Large intestine (tissue), 3 donors: ENCODE measurements at regions not wholly inside any gene's neighbourhood (a gene's known extent, or its start where the extent isn't known, plus 50 kb on each side); places are given as distances from the start of the nearest gene placed in this dataset.

Experiments used
- DNase-seq, 2 donors: peaks; one replicate each; pipeline versions ENCODE4 v3.0.0 to v3.0.0-alpha.2; 2013
- H3K27ac ChIP-seq: one replicate; pipeline ENCODE4 v1.5.1; 2013; ENCODE audit warnings: low read length
- H3K27me3 ChIP-seq: 2 replicates; pipeline ENCODE4 v1.6.1; 2013; ENCODE audit warnings: low read length; ENCODE audit not compliant: control insufficient read depth, insufficient read depth
- H3K36me3 ChIP-seq: 2 replicates; pipeline ENCODE4 v1.6.1; 2013; ENCODE audit warnings: low read length; ENCODE audit not compliant: control insufficient read depth, insufficient read depth
- H3K4me1 ChIP-seq: one replicate; pipeline ENCODE4 v1.6.1; 2013; ENCODE audit warnings: low read length; ENCODE audit not compliant: control insufficient read depth, insufficient read depth
- H3K4me3 ChIP-seq: one replicate; pipeline ENCODE4 v1.5.1; 2013; ENCODE audit warnings: low read length
- H3K9me3 ChIP-seq: one replicate; pipeline ENCODE4 v1.6.1; 2013; ENCODE audit warnings: mild to moderate bottlenecking, low read depth, low read length, moderate library complexity; ENCODE audit not compliant: control insufficient read depth
- WGBS: methylation state at CpG from one replicate; pipeline ENCODE4 v1.1.5; 2013; ENCODE audit warnings: low lambda C conversion rate; ENCODE audit not compliant: insufficient coverage; 5-methylcytosine and 5-hydroxymethylcytosine counted together

DNA sequence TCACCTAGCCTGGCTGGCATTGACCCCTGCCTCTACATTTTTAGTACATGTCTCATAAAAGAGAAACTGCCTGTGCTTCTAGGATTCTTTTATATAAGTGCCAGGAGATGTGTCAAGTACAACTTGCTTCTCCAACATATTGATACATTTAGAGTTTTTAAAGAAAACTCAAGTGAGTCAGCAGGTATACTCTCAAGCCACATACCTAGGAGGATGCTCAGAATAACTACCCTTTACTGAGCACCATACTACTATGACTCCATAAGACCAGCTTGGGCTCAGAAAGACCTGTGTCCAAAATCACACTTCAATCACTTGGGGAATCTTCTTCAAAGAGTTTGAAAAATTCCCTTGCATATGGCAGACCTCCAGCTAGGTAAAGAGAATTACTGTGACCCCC lies 389.8 kb upstream of the SLC24A2 start:
- no peak for DNase-seq
- H3K36me3 ChIP-seq = no peaks in the 10 kb centered on the region
- H3K9me3 ChIP-seq = no peaks in the 10 kb centered on the region
- no peaks in the 10 kb centered on the region for H3K27me3 ChIP-seq
- H3K4me3 ChIP-seq = no peak overlapping the region
- no peaks in the 10 kb centered on the region for H3K4me1 ChIP-seq
- no peak overlapping the region for H3K27ac ChIP-seq

DNA sequence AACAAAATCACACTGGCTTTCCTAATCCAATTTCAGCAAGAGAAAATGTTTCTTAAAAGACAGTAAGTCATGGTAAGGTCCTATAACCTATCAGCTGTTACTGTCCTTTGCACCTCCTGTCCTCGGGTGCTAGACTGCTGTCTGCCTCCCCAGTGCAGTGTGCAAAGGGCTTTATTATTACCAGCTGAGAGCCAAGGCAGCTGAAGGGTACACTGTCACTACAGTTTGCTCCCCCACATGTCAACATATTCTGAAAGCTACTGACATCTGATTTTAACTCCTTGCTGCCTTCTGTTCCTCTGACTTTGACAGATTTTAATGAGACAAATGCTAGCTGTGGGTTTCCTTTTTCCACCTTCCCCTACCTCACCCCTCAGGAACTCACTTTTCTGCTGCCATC lies 389.4 kb upstream of the SLC24A2 start:
- Histone ChIP-seq H3K36me3 (no peaks in the 10 kb centered on the region), H3K4me3 (no peak overlapping the region), H3K4me1 (no peaks in the 10 kb centered on the region), H3K27ac (no peak overlapping the region), H3K27me3 (no peaks in the 10 kb centered on the region), H3K9me3 (no peaks in the 10 kb centered on the region)
- DNase-seq = peak; percentile 22 to 61
- WGBS = no CpG with 5 or more reads among the region's 1 CpG

DNA sequence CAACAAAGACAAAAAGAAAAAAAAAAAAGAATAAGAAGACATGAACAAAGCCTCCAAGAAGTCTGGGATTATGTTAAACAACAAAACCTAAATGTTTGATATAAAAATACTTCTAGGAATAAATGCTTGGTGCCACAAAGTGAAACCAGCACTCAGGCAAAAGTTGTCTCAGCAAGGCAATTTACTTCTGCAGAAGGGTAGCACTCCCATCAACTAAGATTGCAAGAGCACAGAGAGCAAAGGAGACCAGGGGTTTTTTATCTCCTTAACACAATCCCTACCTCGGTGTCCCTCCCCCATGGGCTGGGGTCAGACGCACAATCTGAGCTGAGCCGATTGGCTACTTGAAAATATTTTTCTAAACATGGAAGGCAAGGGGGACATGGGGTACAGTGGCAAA lies 381.3 kb upstream of the SLC24A2 start:
- Histone ChIP-seq H3K4me1 (no peaks in the 10 kb centered on the region), H3K27ac (no peak overlapping the region), H3K27me3 (no peaks in the 10 kb centered on the region), H3K9me3 (peaks cover 12% of the 10 kb centered on the region), H3K4me3 (no peak overlapping the region), H3K36me3 (no peaks in the 10 kb centered on the region)
- DNase-seq = no peak
- WGBS = no CpG with 5 or more reads among the region's 3 CpGs

- no peaks in the 10 kb centered on the region for H3K36me3 ChIP-seq
- WGBS = 100% methylated on average over 1 of the region's 3 CpGs
- no peak for DNase-seq
These were observed 363.4 kb upstream of the SLC24A2 start for GRCh38 chr9:20152151-20152725.

DNA sequence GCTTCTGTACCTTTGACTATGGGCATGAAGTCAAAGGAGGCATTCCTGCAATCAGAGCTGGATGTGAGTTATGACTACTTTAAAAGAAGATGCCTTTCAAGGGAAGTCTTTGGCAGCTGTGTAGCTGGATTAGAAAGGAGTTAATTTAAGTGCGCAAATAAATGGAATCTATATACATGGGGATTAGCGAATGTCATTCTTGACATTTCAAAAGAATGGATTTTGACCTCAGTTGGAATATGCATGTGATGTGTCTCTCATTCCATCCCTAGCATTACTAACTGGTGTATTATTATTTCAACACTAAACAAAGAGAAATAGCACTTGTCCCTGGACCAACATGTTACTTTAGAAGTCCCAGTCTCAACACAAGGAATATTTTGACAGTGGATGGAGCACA lies 359.6 kb upstream of the SLC24A2 start:
- Histone ChIP-seq H3K27me3 (no peaks in the 10 kb centered on the region), H3K9me3 (no peaks in the 10 kb centered on the region), H3K36me3 (no peaks in the 10 kb centered on the region), H3K27ac (no peak overlapping the region), H3K4me3 (no peak overlapping the region), H3K4me1 (no peaks in the 10 kb centered on the region)
- DNase-seq = no peak
- 80% methylated on average over 1 of the region's 2 CpGs for WGBS

More at GRCh38 chr9:20152151-20152725, 363.4 kb upstream of the SLC24A2 start:
- H3K9me3 ChIP-seq = no peaks in the 10 kb centered on the region
- H3K27me3 ChIP-seq = no peaks in the 10 kb centered on the region
- H3K4me1 ChIP-seq = no peaks in the 10 kb centered on the region
- H3K4me3 ChIP-seq = no peak overlapping the region
- no peak overlapping the region for H3K27ac ChIP-seq

GRCh38 chr9:20144197-20144596 lies 355.4 kb upstream of the SLC24A2 start:
- H3K9me3 ChIP-seq = no peaks in the 10 kb centered on the region
- no peak overlapping the region for H3K27ac ChIP-seq
- no peak for DNase-seq
- H3K4me1 ChIP-seq = no peaks in the 10 kb centered on the region
- no peaks in the 10 kb centered on the region for H3K36me3 ChIP-seq
- WGBS = 0% methylated on average over 2 of the region's 7 CpGs
- no peaks in the 10 kb centered on the region for H3K27me3 ChIP-seq
- H3K4me3 ChIP-seq = no peak overlapping the region

DNA sequence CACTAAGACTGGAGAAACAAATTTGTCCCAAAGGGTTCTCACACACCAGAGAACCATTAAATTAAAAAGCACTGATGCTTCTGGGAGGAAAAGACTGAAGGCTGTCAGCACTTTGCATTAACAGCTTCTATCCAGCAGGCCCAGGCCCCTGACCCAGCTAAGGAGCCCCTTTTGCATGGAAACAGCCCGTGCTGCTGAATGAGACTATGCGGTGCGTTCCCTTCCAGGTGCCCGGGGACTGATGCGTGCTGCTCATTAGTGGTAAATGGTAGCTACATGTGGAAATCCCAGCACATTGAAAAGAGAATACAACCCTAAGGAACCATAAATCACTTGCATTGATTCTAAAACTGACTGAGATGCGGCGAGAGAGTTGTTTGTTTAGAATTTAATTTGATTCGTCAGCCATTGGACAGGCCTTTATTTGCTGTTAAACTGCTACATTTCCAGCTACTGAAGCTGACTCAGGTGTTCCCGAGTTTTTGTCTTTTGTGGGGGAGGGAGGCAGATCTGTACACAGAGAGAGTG lies 351.0 kb upstream of the SLC24A2 start:
- H3K27me3 ChIP-seq = no peaks in the 10 kb centered on the region
- H3K4me3 ChIP-seq = no peak overlapping the region
- no peak for DNase-seq
- no peaks in the 10 kb centered on the region for H3K9me3 ChIP-seq
- H3K27ac ChIP-seq = no peak overlapping the region
- WGBS = no CpG with 5 or more reads among the region's 9 CpGs
- H3K36me3 ChIP-seq = no peaks in the 10 kb centered on the region
- H3K4me1 ChIP-seq = no peaks in the 10 kb centered on the region

DNA sequence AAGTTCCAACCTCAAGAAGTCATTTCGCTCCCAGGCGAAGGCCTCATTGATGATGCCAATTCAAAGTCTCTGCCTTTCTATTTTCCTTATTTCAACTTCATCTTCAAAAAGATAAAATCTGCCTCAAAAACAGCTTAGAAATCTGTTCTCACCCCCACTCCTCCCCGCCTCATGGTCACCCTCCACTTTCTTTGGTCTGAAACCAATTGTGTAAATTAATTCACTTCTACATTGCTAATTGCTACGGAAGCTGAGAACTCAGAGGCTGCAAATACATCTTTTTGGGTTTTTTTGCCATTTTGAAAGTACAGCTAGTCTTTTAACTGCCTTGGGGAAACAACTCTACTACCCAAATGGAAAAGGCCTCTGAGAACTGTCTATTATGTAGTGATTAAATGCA lies 350.0 kb upstream of the SLC24A2 start:
- H3K4me3 ChIP-seq = no peak overlapping the region
- H3K9me3 ChIP-seq = no peaks in the 10 kb centered on the region
- H3K27ac ChIP-seq = no peak overlapping the region
- H3K36me3 ChIP-seq = no peaks in the 10 kb centered on the region
- WGBS = 100% methylated on average over 1 of the region's 4 CpGs
- H3K27me3 ChIP-seq = no peaks in the 10 kb centered on the region
- H3K4me1 ChIP-seq = no peaks in the 10 kb centered on the region
- DNase-seq = no peak

- Histone ChIP-seq H3K4me1 (no peaks in the 10 kb centered on the region), H3K36me3 (no peaks in the 10 kb centered on the region), H3K9me3 (no peaks in the 10 kb centered on the region), H3K27me3 (no peaks in the 10 kb centered on the region), H3K4me3 (no peak overlapping the region), H3K27ac (no peak overlapping the region)
- no peak for DNase-seq
These were observed 349.3 kb upstream of the SLC24A2 start for GRCh38 chr9:20138116-20138515.

DNA sequence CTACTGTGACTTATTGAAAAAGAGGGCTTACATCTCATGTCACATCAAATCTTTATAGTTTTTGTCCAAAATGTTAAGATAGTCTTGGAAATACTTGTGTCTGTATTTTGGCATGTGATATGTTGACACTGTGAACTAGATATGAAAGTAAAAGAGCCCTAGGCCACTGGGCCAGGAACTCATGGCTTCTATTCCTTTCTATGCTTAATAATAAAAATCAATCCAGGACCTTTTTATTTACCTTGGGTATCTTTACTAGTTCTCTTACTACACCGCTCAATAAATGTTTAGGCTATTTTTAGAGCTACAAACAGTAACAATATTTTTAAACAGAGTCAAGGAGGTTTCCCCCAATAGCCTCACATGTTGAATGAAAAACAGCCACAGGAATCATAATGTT lies 348.6 kb upstream of the SLC24A2 start:
- Histone ChIP-seq H3K36me3 (no peaks in the 10 kb centered on the region), H3K27ac (no peak overlapping the region), H3K9me3 (no peaks in the 10 kb centered on the region), H3K4me1 (no peaks in the 10 kb centered on the region), H3K4me3 (no peak overlapping the region), H3K27me3 (no peaks in the 10 kb centered on the region)
- 89% methylated on average over 1 of the region's 1 CpG for WGBS
- DNase-seq = no peak

DNA sequence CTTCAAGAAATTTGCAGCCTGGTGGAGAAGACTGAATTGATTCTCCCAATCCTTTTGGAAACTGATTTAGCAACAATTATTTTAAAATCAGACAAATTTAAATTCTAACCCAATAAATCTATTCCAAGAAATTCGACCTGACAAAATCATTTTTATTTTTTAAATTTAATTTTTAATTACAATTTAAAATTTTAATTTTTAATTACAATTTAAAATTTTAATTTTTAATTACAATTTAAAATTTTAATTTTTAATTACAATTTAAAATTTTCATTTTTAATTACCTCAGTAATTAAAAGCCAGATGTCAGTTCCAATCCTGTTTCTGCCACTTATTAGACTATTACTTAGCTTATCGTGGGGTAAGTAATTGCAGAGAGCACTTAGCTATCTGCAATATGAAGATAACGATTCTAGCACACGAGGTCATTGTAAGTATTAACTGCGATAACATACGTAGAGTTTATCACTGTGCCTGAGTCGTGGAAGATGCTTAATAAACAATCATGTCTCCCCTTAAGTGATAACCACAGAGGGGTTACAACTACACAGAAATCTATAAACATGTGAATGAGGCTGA lies 346.4 kb upstream of the SLC24A2 start:
- Histone ChIP-seq H3K4me1 (no peaks in the 10 kb centered on the region), H3K27me3 (no peaks in the 10 kb centered on the region), H3K4me3 (no peak overlapping the region), H3K27ac (no peak overlapping the region), H3K36me3 (no peaks in the 10 kb centered on the region), H3K9me3 (no peaks in the 10 kb centered on the region)
- no peak for DNase-seq
- WGBS = 70% methylated on average over 1 of the region's 7 CpGs
